ENCODE measurements at regions not wholly inside any gene's neighbourhood (a gene's known extent, or its start where the extent isn't known, plus 50 kb on each side); places are given as distances from the start of the nearest gene placed in this dataset.

DNA sequence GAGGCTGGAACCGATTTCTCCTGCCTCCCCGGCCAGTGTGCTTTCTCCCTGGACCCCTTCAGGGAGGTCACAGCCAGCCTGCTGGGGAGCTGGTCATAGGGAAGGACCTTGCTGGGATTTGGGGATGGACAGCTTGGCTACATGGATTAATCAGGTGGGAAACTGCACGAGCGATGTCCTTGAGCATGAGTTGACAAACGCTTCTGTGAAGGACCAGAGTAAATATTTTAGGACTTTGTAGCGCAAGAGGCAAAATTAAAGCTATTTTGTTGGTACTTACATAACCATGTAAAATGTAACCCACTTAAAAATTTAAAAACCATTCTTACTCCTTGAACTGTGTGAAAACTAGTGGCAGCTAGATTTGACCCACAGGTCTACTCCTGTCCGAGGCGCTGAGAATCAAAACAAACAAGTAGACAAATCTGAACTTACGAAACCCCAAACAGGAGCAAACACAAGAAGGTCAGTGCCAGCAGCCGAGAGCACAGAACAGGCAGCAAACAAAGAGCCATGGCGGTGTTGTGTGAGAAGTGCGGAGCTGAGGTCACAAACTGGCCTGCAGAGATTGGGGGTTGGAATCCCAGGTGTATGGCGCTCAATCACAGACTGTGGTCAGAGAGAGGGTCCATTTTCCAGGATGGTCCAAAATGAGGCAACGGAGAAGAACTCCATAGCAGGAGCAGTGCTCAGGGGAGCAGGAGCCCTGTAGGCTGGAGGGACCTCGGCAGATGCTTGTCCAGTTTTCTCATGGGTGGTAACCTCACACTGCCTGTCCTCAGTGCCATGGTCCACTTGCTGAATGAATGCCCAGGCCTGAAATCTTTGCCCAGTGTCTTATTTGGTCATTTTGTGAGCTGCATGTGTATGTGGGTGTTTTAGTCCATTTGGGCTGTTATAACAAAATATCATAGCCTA is 79.2 kb upstream of the CLMN start:
- TF ChIP-seq, protein P1, sequence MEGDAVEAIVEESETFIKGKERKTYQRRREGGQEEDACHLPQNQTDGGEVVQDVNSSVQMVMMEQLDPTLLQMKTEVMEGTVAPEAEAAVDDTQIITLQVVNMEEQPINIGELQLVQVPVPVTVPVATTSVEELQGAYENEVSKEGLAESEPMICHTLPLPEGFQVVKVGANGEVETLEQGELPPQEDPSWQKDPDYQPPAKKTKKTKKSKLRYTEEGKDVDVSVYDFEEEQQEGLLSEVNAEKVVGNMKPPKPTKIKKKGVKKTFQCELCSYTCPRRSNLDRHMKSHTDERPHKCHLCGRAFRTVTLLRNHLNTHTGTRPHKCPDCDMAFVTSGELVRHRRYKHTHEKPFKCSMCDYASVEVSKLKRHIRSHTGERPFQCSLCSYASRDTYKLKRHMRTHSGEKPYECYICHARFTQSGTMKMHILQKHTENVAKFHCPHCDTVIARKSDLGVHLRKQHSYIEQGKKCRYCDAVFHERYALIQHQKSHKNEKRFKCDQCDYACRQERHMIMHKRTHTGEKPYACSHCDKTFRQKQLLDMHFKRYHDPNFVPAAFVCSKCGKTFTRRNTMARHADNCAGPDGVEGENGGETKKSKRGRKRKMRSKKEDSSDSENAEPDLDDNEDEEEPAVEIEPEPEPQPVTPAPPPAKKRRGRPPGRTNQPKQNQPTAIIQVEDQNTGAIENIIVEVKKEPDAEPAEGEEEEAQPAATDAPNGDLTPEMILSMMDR (IDR thresholded peaks at IDR 0.05): no peak
- TF ChIP-seq POLR2A (IDR thresholded peaks at IDR 0.05): no peak

Data from lower leg skin (tissue), 3 donors.